ENCODE measurements at regions not wholly inside any gene's neighbourhood (a gene's known extent, or its start where the extent isn't known, plus 50 kb on each side); places are given as distances from the start of the nearest gene placed in this dataset.

DNA sequence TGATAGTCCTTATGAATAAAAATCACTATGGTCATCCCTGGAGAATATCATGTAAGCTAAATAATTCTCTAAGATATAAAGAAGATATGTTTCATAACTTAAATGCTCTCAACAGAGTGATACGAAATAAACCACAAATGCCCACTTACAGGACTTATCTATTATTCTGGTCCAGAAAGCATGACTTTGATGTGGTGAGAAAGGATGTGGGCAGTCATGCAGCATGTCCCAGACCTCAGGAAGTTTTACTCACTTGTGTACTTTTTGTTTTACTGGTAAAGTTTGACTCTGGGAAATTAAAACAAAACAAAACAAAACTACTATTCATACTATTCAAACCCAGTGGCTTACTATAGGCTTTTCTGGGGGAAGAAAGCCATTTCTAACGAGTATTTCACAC lies 483.2 kb upstream of the SLITRK6 start:
- TF ChIP-seq, protein P1, sequence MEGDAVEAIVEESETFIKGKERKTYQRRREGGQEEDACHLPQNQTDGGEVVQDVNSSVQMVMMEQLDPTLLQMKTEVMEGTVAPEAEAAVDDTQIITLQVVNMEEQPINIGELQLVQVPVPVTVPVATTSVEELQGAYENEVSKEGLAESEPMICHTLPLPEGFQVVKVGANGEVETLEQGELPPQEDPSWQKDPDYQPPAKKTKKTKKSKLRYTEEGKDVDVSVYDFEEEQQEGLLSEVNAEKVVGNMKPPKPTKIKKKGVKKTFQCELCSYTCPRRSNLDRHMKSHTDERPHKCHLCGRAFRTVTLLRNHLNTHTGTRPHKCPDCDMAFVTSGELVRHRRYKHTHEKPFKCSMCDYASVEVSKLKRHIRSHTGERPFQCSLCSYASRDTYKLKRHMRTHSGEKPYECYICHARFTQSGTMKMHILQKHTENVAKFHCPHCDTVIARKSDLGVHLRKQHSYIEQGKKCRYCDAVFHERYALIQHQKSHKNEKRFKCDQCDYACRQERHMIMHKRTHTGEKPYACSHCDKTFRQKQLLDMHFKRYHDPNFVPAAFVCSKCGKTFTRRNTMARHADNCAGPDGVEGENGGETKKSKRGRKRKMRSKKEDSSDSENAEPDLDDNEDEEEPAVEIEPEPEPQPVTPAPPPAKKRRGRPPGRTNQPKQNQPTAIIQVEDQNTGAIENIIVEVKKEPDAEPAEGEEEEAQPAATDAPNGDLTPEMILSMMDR (IDR thresholded peaks at IDR 0.05) = no peak
- TF ChIP-seq POLR2A (IDR thresholded peaks at IDR 0.05) (no peak), EP300 (IDR thresholded peaks at IDR 0.05) (no peak)
